PC-9 (cell line): ENCODE measurements at regions not wholly inside any gene's neighbourhood (a gene's known extent, or its start where the extent isn't known, plus 50 kb on each side); places are given as distances from the start of the nearest gene placed in this dataset.

Experiments
- BruUV-seq: library from RNA; stranded (reverse); fragments of 400-500 nt; replicated peaks from 2 replicates; lab custom pipeline; 2021; lab: Mats Ljungman, UMichigan
- CTCF ChIA-PET: fragments of 300-600 bp; sonication (Branson Sonifier 250); formaldehyde crosslinking; loops from one replicate; lab custom pipeline; 2022; ENCODE audit warnings: antibody characterized with exemption; lab: Charles Lee
- POLR2A ChIA-PET: fragments of 300-600 bp; sonication (Branson Sonifier 250); formaldehyde crosslinking; loops from one replicate; lab custom pipeline; 2022; ENCODE audit warnings: antibody characterized with exemption; ENCODE audit not compliant: unreplicated experiment; lab: Charles Lee
- DNase-seq, 2 experiments: peaks; one replicate each; pipeline versions ENCODE4 v3.0.0 to v3.0.0-alpha.2; 2015 to 2022; ENCODE audit warnings: mixed read lengths in 1 of 2
- H2AFZ ChIP-seq: fragments of 200-600 bp; sonication (generic); 2 replicates; pipeline ENCODE4 v1.8.1; 2017; ENCODE audit warnings: antibody characterized with exemption
- H3F3A ChIP-seq: fragments of 200-600 bp; sonication (generic); 2 replicates; pipeline ENCODE4 v1.8.1; 2017; ENCODE audit warnings: antibody characterized with exemption, mild to moderate bottlenecking, low read depth; ENCODE audit not compliant: insufficient read depth
- H3K27ac ChIP-seq: fragments of 200-600 bp; sonication (generic); 2 replicates; pipeline ENCODE4 v1.6.1; 2016; ENCODE audit warnings: mixed run types
- H3K27me3 ChIP-seq: fragments of 200-600 bp; sonication (generic); 2 replicates; pipeline ENCODE4 v1.6.1; 2016; ENCODE audit warnings: low read depth, mixed run types; ENCODE audit not compliant: insufficient read depth
- H3K36me3 ChIP-seq: fragments of 200-600 bp; sonication (generic); 2 replicates; pipeline ENCODE4 v1.6.1; 2016; ENCODE audit warnings: low read depth, mixed run types
- H3K4me1 ChIP-seq: fragments of 200-600 bp; sonication (generic); replicated peaks from 2 replicates; pipeline ENCODE4 v1.6.1; 2016; ENCODE audit warnings: mixed run types; ENCODE audit not compliant: insufficient read depth
- H3K4me2 ChIP-seq: fragments of 200-600 bp; sonication (generic); 2 replicates; pipeline ENCODE4 v1.6.1; 2017; ENCODE audit warnings: mixed run types
- H3K4me3 ChIP-seq: fragments of 200-600 bp; sonication (generic); 2 replicates; pipeline ENCODE4 v1.6.1; 2016; ENCODE audit warnings: mixed run types
- H3K79me2 ChIP-seq: fragments of 200-600 bp; sonication (generic); 2 replicates; pipeline ENCODE4 v1.6.1; 2017; ENCODE audit warnings: low read depth, mixed run types
- H3K9me2 ChIP-seq: fragments of 200-600 bp; sonication (generic); 2 replicates; pipeline ENCODE4 v1.8.1; 2017; ENCODE audit warnings: mild to moderate bottlenecking; ENCODE audit not compliant: insufficient read depth
- H3K9me3 ChIP-seq: fragments of 200-600 bp; sonication (generic); 2 replicates; pipeline ENCODE4 v1.8.1; 2016; ENCODE audit warnings: low read depth; ENCODE audit not compliant: insufficient read depth
- H4K20me1 ChIP-seq: fragments of 200-600 bp; sonication (generic); 2 replicates; pipeline ENCODE4 v1.8.1; 2017; ENCODE audit not compliant: insufficient read depth
- CTCF ChIP-seq: fragments of 200-600 bp; sonication (generic); conservative IDR thresholded peaks from 2 replicates; pipeline ENCODE4 v1.6.1; 2017; ENCODE audit warnings: mixed run types, antibody characterized with exemption, mild to moderate bottlenecking, moderate library complexity
- EZH2 ChIP-seq: fragments of 200-600 bp; sonication (generic); IDR thresholded peaks from 2 replicates; pipeline ENCODE4 v1.8.0; 2017; ENCODE audit warnings: antibody characterized with exemption, low read depth
- intact Hi-C: fragments of 100-400 bp; cut with micrococcal nuclease; formaldehyde crosslinking; loops from one replicate; pipeline ENCODE4 v1.10.0; 2022; ENCODE audit not compliant: unreplicated experiment

GRCh38 chr11:130602641-130603334 is 154.3 kb downstream of the ADAMTS15 start:
- intact Hi-C loops = no loop called here
- no peak for TF ChIP-seq CTCF
- TF ChIP-seq EZH2 = no peak

GRCh38 chr11:130603335-130603906 is 155.0 kb downstream of the ADAMTS15 start:
- Histone ChIP-seq H3K9me2 (no peaks in the 10 kb centered on the region), H3K4me2 (no peak overlapping the region), H3K4me1 (0 out of 2 replicates have a peak, but pooled peaks cover 5% of the 10 kb centered on the region), H3K4me3 (no peak overlapping the region), H2AFZ (no peak overlapping the region), H3K9me3 (no peaks in the 10 kb centered on the region), H3F3A (no peaks in the 10 kb centered on the region; the same call in 1 of the 2 replicates), H3K27me3 (no peaks in the 10 kb centered on the region), H4K20me1 (no peaks in the 10 kb centered on the region), H3K79me2 (no peaks in the 10 kb centered on the region), H3K36me3 (no peaks in the 10 kb centered on the region), H3K27ac (no peak overlapping the region)
- no TSS peak for BruUV-seq
- ChIA-PET CTCF (interaction anchor here (0.6 kb wide), 1 partner anchor 224 kb away, joined by 5 read pairs; no protein-coding TSS in a partner anchor), POLR2A (no interaction called here)
- no peak for TF ChIP-seq EZH2
- no peak for TF ChIP-seq CTCF
- no peak for DNase-seq
- intact Hi-C loops = no loop called here

More at GRCh38 chr11:130602641-130603334, 154.3 kb downstream of the ADAMTS15 start:
- Histone ChIP-seq H2AFZ (no peak overlapping the region), H3K4me2 (no peak overlapping the region), H3K27ac (no peak overlapping the region), H3K4me3 (no peak overlapping the region), H3K9me2 (no peaks in the 10 kb centered on the region), H3K36me3 (no peaks in the 10 kb centered on the region), H3K4me1 (0 out of 2 replicates have a peak, but pooled peaks cover 5% of the 10 kb centered on the region), H3K9me3 (no peaks in the 10 kb centered on the region), H4K20me1 (no peaks in the 10 kb centered on the region), H3F3A (no peaks in the 10 kb centered on the region; the same call in 1 of the 2 replicates), H3K79me2 (no peaks in the 10 kb centered on the region), H3K27me3 (no peaks in the 10 kb centered on the region)
- ChIA-PET POLR2A (no interaction called here), CTCF (interaction anchor here (0.6 kb wide), 1 partner anchor 225 kb away, joined by 5 read pairs; no protein-coding TSS in a partner anchor)
- no peak for DNase-seq
- no TSS peak for BruUV-seq

- no TSS peak for BruUV-seq
- POLR2A ChIA-PET = no interaction called here
Measured at GRCh38 chr11:130604606-130605005, 156.2 kb downstream of the ADAMTS15 start.

More at GRCh38 chr11:130604606-130605005, 156.2 kb downstream of the ADAMTS15 start:
- H3K4me3 ChIP-seq = no peak overlapping the region
- CTCF ChIA-PET = no interaction called here
- H3K4me2 ChIP-seq = no peak overlapping the region
- H2AFZ ChIP-seq = no peak overlapping the region
- H3K9me2 ChIP-seq = no peaks in the 10 kb centered on the region
- no peaks in the 10 kb centered on the region for H3K79me2 ChIP-seq
- intact Hi-C loops = no loop called here
- no peaks in the 10 kb centered on the region for H4K20me1 ChIP-seq
- H3K27ac ChIP-seq = no peak overlapping the region
- no peaks in the 10 kb centered on the region for H3K9me3 ChIP-seq
- no peaks in the 10 kb centered on the region for H3K36me3 ChIP-seq
- H3F3A ChIP-seq = no peaks in the 10 kb centered on the region; the same call in 1 of the 2 replicates
- DNase-seq = no peak
- TF ChIP-seq CTCF (no peak), EZH2 (no peak)
- no peaks in the 10 kb centered on the region for H3K27me3 ChIP-seq
- 0 out of 2 replicates have a peak, but pooled peaks cover 5% of the 10 kb centered on the region for H3K4me1 ChIP-seq
